NCI-H69 (cell line): ENCODE measurements at regions not wholly inside any gene's neighbourhood (a gene's known extent, or its start where the extent isn't known, plus 50 kb on each side); places are given as distances from the start of the nearest gene placed in this dataset.
A peak's percentile ranks its signal among the peaks of the same experiment; 100 is the strongest.
"Not testable (repeated sequence)": the region's sequence is repeated elsewhere in the genome, so short reads cannot be mapped to it uniquely, and the experiment has no call there.

Experiments
- DNase-seq: peaks from one replicate; lab custom pipeline; 2025; lab: John Stamatoyannopoulos, UW

- DNase-seq = no peak
These were observed 54.5 kb upstream of the PRKD1 start for GRCh38 chr14:29982171-29982570.

GRCh38 chr14:29982993-29983392, 55.3 kb upstream of the PRKD1 start:
- no peak for DNase-seq

- DNase-seq = not testable (repeated sequence)
These were observed 62.8 kb upstream of the PRKD1 start for GRCh38 chr14:29990344-29990857.

- DNase-seq = no peak
These were observed 63.3 kb upstream of the PRKD1 start for GRCh38 chr14:29990993-29991392.

GRCh38 chr14:29993143-29993542, 65.5 kb upstream of the PRKD1 start:
- no peak for DNase-seq

GRCh38 chr14:29999013-29999539, 71.4 kb upstream of the PRKD1 start:
- DNase-seq = no peak

GRCh38 chr14:30002859-30003258, 75.2 kb upstream of the PRKD1 start:
- DNase-seq = no peak

GRCh38 chr14:30005114-30005808, 77.6 kb upstream of the PRKD1 start:
- DNase-seq = peak; percentile 88

- DNase-seq = peak; percentile 27
These were observed 79.0 kb upstream of the PRKD1 start for GRCh38 chr14:30006695-30007094.

GRCh38 chr14:30015489-30015888, 87.8 kb upstream of the PRKD1 start:
- no peak for DNase-seq

- peak; percentile 34 for DNase-seq
These were observed 88.4 kb upstream of the PRKD1 start for GRCh38 chr14:30016002-30016401.

GRCh38 chr14:30017370-30017993, 89.8 kb upstream of the PRKD1 start:
- DNase-seq = no peak

- DNase-seq = peak; percentile 69
These were observed 92.6 kb upstream of the PRKD1 start for GRCh38 chr14:30020271-30020670.

GRCh38 chr14:30020687-30021086, 93.0 kb upstream of the PRKD1 start:
- DNase-seq = no peak

- not testable (repeated sequence) for DNase-seq
These were observed 95.7 kb upstream of the PRKD1 start for GRCh38 chr14:30023350-30023749.

GRCh38 chr14:30034152-30034551, 106.5 kb upstream of the PRKD1 start:
- peak; percentile 97 for DNase-seq

GRCh38 chr14:30035361-30035760, 107.7 kb upstream of the PRKD1 start:
- peak; percentile 66 for DNase-seq

- no peak for DNase-seq
These were observed 118.1 kb upstream of the PRKD1 start for GRCh38 chr14:30045720-30046119.

GRCh38 chr14:30053103-30053502, 125.5 kb upstream of the PRKD1 start:
- DNase-seq = no peak

GRCh38 chr14:30054201-30054600, 126.6 kb upstream of the PRKD1 start:
- DNase-seq = peak; percentile 29

- no peak for DNase-seq
These were observed 130.8 kb upstream of the PRKD1 start for GRCh38 chr14:30058401-30058800.

- DNase-seq = no peak
These were observed 136.1 kb upstream of the PRKD1 start for GRCh38 chr14:30063746-30064145.

- no peak for DNase-seq
These were observed 136.8 kb upstream of the PRKD1 start for GRCh38 chr14:30064454-30064853.
